ENCODE measurements at regions not wholly inside any gene's neighbourhood (a gene's known extent, or its start where the extent isn't known, plus 50 kb on each side); places are given as distances from the start of the nearest gene placed in this dataset.
A peak's percentile ranks its signal among the peaks of the same experiment; 100 is the strongest.

DNA sequence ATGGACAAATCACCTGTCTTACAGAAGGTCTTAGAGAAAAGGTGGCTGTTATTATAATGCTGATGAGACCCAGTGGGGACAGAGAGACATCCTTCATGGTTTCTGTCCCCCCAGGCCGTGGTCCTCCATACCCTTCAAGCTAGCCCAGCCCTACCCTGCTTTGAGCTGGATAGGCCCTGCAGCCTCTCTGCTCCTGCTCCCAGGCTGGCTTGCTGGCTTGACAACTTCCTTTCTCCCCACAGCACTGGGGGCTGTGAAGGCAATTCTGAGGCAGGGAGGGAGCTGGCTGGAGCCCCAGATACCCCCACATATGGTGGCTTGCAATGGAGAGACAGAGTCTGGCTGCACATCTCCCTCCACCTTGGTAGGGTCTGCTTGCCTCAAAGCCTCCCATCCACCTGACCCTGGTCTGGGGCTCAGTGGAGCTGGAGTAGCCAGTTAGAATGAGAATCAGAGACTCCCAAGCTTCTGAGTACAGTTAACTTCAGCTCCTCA, 118.2 kb downstream of the PJA1 start:
- Histone ChIP-seq H3K9ac (no peak overlapping the region), H4K20me1 (no peaks in the 10 kb centered on the region), H3K4me1 (peaks cover 9% of the 10 kb centered on the region; the same call in 1 of the 2 replicates), H3K4me2 (peak overlapping the region; percentile 27), H3K36me3 (no peaks in the 10 kb centered on the region), H3K4me3 (no peak overlapping the region), H3K9me3 (no peaks in the 10 kb centered on the region; the same call in 1 of the 2 replicates), H3K27ac (no peak overlapping the region), H3K27me3 (peaks cover 88% of the 10 kb centered on the region)
- no peak for TF ChIP-seq Cebpa-rat (IDR thresholded peaks at IDR 0.05)

DNA sequence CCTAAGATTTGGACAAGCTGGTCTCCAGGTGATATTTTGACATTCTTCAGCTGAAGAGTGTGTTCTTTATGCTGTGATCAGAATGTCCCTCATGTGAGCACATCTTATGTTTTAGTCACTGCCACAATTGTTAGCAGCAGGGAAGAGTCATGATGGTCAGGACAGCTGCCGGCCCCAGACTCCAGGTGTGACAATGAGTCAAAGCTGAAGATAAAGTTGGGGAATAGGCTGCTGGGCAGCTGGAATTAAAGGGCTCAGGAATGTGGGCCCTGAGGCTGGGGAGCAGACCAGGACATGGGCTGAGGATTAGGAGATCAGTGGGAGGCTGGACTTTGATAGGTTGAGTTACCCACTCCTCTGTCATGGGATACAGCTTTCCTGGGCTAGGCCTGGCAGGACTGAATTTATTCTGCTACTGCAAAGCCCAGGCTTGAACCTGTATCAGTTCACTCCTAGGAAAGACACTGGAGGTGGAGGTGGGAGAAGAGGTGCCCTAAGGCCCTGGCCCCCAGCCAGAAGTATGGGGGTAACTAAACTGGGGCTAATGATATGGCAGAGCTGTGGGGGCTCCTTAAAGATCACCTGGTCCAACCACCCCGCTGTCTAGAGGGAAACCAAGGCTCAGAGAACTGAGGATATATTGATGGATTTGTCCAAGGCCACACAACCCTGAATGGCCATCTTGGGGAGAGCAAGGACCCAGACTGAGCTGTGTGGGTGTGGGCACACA, 119.5 kb downstream of the PJA1 start:
- Histone ChIP-seq H3K9me3 (no peaks in the 10 kb centered on the region; the same call in 1 of the 2 replicates), H3K9ac (no peak overlapping the region), H3K27me3 (peaks cover 88% of the 10 kb centered on the region), H3K36me3 (no peaks in the 10 kb centered on the region), H4K20me1 (no peaks in the 10 kb centered on the region), H3K4me2 (no peak overlapping the region), H3K4me1 (peaks cover 9% of the 10 kb centered on the region; the same call in 1 of the 2 replicates), H3K4me3 (no peak overlapping the region), H3K27ac (no peak overlapping the region)
- TF ChIP-seq Cebpa-rat (IDR thresholded peaks at IDR 0.05) = no peak

DNA sequence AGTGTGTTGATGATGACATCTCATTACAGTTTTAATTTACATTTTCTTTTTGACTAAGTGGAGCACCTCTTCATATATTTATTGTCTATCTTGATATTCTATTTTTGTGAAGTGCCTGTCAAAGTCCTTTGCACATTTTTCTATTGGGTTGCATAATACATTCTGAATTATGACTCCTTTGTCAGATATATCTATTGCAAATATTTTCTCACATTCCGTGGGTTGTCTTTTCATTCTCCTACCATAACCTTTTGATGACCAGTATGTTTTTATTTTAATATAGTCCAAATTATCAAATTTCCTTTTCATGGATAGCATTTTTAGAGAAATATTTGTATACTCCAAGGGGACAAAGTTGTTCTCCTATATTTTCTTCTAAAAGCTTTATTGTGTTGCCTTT, 126.4 kb downstream of the PJA1 start:
- Histone ChIP-seq H3K27ac (no peak overlapping the region), H3K4me3 (no peak overlapping the region), H3K9me3 (peaks cover 5% of the 10 kb centered on the region), H3K36me3 (no peaks in the 10 kb centered on the region), H3K9ac (no peak overlapping the region), H3K27me3 (peaks cover 85% of the 10 kb centered on the region), H3K4me2 (no peak overlapping the region), H4K20me1 (no peaks in the 10 kb centered on the region), H3K4me1 (no peaks in the 10 kb centered on the region)
- TF ChIP-seq Cebpa-rat (IDR thresholded peaks at IDR 0.05) = no peak

DNA sequence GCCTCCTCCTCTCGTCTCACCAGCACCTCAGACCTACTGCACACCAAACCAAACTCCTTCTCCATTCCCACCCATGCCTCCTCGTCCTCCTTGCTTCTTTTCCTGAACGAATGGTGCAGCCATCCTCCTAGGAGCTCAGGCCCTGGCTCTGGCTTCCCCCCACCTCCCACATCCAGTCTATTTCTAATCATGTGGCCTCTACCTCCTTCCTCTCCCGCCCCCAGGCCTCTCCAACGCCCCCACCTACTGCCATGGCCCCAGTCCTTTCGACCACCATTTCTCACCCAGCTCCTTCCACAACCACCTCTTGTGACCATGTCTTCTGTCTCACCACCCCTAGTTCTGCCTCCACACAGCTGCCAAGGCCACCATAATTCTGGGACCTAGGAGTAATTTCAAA, 127.1 kb downstream of the PJA1 start:
- Histone ChIP-seq H3K4me1 (no peaks in the 10 kb centered on the region), H3K27me3 (peaks cover 88% of the 10 kb centered on the region), H3K4me3 (no peak overlapping the region), H3K36me3 (no peaks in the 10 kb centered on the region), H3K9me3 (peaks cover 5% of the 10 kb centered on the region), H3K4me2 (no peak overlapping the region), H3K27ac (no peak overlapping the region), H4K20me1 (no peaks in the 10 kb centered on the region), H3K9ac (no peak overlapping the region)
- no peak for TF ChIP-seq Cebpa-rat (IDR thresholded peaks at IDR 0.05)

DNA sequence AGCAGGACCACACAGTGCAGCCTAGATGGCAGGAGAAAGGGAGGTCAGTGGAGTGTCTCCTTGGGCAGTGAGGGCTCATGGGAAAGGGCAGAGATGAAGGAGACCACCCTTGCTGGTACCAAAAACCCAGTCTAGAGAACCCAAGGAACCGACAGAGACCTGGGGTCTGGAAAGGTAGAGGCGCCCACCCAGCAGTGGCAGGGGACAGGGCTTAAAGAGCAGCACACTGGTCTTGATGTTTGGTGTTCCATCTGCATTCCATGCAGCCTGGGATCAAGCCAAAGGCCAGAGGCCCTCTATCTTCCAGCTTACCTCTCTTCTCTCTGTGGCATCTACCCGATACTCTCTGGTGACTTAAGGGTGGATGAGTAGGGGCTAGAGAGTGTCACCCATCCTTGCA, 127.5 kb downstream of the PJA1 start:
- TF ChIP-seq Cebpa-rat (IDR thresholded peaks at IDR 0.05) = no peak
- Histone ChIP-seq H3K9ac (no peak overlapping the region), H3K36me3 (no peaks in the 10 kb centered on the region), H3K4me2 (no peak overlapping the region), H4K20me1 (no peaks in the 10 kb centered on the region), H3K27ac (no peak overlapping the region), H3K4me1 (no peaks in the 10 kb centered on the region), H3K4me3 (no peak overlapping the region), H3K9me3 (peaks cover 5% of the 10 kb centered on the region), H3K27me3 (peaks cover 88% of the 10 kb centered on the region)

DNA sequence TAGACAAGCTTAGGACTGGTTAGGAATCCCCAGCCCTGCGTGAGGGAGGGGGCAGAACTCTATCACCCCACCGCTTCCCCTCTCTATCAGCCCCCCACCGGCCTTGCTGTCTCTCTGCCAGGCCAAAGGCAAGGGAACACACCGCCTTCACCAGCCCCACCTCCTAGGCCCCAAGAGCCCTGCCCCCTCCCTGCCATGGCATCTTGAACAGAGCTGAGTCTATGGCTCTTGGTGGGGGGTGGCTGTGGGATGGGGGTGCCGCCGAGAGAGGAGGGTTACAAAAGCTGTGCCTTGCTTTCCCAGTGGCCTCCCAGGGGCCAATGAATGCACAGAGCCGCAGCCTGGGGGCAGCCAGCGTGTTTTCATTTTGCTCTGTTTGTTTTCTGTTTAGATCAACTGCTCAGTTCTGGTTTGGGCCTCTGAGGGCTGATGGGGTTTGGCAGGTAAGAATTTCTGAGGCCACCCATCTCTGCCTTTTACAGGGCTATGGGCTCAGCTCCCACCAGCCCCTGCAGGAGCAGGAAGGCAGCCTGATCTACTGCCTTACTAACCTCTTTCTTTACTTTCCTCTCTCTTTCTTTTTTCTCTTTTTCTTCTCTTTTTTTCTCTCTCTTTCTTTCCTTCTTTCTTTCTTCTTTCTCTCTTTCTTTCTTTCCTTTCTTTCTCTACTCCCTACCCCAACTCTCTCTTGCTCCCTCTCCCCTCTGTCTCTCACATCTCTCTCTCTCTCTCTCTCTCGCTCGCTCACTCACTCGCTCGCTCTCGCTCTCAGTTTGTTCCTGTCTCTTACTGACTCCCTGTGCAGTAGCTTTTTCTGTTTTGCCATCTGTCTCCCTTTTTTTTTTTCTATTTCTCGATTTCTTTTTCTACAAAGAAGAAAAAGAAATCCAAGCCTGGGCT, 128.3 kb downstream of the PJA1 start:
- Histone ChIP-seq H3K4me3 (no peak overlapping the region), H3K36me3 (no peaks in the 10 kb centered on the region), H3K4me2 (no peak overlapping the region), H4K20me1 (no peaks in the 10 kb centered on the region), H3K9ac (no peak overlapping the region), H3K9me3 (peaks cover 5% of the 10 kb centered on the region; the same call in 1 of the 2 replicates), H3K27me3 (peaks cover 88% of the 10 kb centered on the region), H3K27ac (no peak overlapping the region), H3K4me1 (no peaks in the 10 kb centered on the region)
- no peak for TF ChIP-seq Cebpa-rat (IDR thresholded peaks at IDR 0.05)

DNA sequence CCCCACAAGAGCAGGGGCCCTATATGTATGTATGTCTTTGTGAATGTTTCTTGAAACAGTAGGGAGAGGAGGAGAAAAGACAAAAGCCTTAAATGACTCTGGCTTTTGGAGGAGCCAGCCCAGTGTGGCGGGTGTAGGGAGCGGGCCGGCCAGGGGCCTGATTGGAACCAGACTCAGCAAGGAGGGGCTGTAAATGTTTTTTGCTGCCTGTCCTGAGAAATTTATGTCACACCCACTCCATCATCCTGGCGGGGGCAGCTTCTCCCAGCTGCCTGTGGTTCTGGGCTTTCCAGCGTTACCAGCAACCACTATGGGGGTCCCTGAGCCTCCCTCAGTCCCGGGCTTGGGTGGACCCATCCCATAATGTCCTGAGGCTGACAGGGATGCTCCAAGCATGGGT, 130.8 kb downstream of the PJA1 start:
- Histone ChIP-seq H3K4me1 (no peaks in the 10 kb centered on the region), H4K20me1 (no peaks in the 10 kb centered on the region), H3K4me2 (no peak overlapping the region), H3K36me3 (no peaks in the 10 kb centered on the region), H3K9me3 (no peaks in the 10 kb centered on the region), H3K27me3 (peaks cover 84% of the 10 kb centered on the region), H3K9ac (no peak overlapping the region), H3K27ac (no peak overlapping the region), H3K4me3 (no peak overlapping the region)
- no peak for TF ChIP-seq Cebpa-rat (IDR thresholded peaks at IDR 0.05)

DNA sequence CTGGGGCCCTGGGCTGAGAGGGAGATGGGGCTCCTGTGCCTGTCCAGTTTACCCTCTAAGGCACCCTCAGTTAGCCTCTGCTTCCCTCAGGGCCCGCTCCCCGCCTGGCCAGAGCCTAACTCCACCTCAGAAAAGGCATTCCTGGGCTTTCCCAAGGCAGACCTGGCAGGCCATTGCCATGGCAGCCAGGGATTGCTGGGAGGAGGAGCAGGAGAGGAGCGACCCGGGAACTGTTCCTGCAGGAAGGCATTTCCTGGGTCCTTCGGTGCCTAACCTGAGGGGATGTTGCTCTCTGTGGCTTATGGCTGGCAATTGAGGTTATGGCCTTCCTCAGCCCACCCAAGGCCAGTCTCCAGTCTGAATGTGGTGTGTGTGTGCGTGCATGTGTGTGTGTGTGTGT, 131.3 kb downstream of the PJA1 start:
- Histone ChIP-seq H3K9ac (no peak overlapping the region), H3K9me3 (no peaks in the 10 kb centered on the region), H3K4me2 (no peak overlapping the region), H3K36me3 (no peaks in the 10 kb centered on the region), H3K27me3 (peaks cover 86% of the 10 kb centered on the region), H3K4me1 (peaks cover under 1% of the 10 kb centered on the region; the same call in 1 of the 2 replicates), H3K27ac (no peak overlapping the region), H3K4me3 (no peak overlapping the region), H4K20me1 (no peaks in the 10 kb centered on the region)
- TF ChIP-seq Cebpa-rat (IDR thresholded peaks at IDR 0.05) = no peak

DNA sequence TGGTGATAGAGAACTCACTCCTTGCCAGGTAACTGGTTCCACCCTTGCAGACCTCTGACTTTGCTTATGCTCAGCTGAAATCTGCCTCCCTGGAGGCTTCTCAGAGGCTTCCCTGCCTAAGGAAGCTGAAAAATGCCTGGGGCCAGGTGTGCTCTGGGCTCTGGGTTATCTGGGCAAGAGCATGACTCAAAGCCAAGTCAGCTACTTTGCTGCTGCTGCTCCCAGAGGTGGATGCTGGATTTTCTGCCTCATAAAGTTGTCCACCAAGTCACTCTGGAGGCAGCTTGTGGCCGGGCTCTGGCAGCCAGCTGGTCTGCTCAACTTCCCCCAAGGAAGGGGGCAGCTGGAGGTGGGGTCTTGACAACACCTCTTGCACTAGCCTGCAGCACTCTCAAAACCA, 132.7 kb downstream of the PJA1 start:
- Histone ChIP-seq H3K36me3 (no peaks in the 10 kb centered on the region), H3K27me3 (peaks cover 90% of the 10 kb centered on the region), H4K20me1 (no peaks in the 10 kb centered on the region), H3K27ac (no peak overlapping the region), H3K9ac (no peak overlapping the region), H3K4me3 (no peak overlapping the region), H3K4me2 (no peak overlapping the region), H3K9me3 (no peaks in the 10 kb centered on the region), H3K4me1 (peaks cover 14% of the 10 kb centered on the region)
- TF ChIP-seq Cebpa-rat (IDR thresholded peaks at IDR 0.05) = no peak

DNA sequence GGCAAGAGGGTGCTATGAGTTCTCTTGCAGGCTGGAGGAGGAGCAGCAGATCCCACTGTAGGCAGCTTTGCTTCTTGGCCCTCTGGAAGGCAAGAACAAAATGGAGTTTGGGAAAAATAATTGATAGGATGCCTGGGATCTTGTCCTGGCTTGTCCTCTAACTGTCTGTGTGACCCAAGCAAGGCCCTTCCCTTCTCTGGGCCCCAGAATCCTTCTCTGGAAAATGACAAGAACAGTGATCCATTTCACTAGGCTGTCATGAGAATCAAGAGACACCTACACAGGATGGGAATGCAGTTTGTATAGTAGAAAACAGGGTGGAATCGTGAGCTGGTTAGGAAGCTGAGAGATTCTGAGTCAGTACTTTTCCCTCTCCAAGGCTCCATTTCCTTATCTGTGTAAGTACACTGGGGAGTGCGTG, 133.3 kb downstream of the PJA1 start:
- no peak overlapping the region for H3K4me2 ChIP-seq
- peaks cover 20% of the 10 kb centered on the region for H3K4me1 ChIP-seq
- H3K27ac ChIP-seq = no peak overlapping the region
- no peak overlapping the region for H3K4me3 ChIP-seq
- peaks cover 92% of the 10 kb centered on the region for H3K27me3 ChIP-seq
- H4K20me1 ChIP-seq = no peaks in the 10 kb centered on the region
- TF ChIP-seq Cebpa-rat (IDR thresholded peaks at IDR 0.05) = no peak
- H3K9me3 ChIP-seq = no peaks in the 10 kb centered on the region
- no peaks in the 10 kb centered on the region for H3K36me3 ChIP-seq
- H3K9ac ChIP-seq = no peak overlapping the region
